GM12878 (cell line): ENCODE measurements at regions not wholly inside any gene's neighbourhood (a gene's known extent, or its start where the extent isn't known, plus 50 kb on each side); places are given as distances from the start of the nearest gene placed in this dataset.
A peak's percentile ranks its signal among the peaks of the same experiment; 100 is the strongest.

ENCODE experiments used
- ATF7 ChIP-seq: fragments of 450-650 bp; IDR thresholded peaks from 2 replicates; pipeline ENCODE4 v1.6.1; 2016; ENCODE audit warnings: low read depth, mild to moderate bottlenecking
- BCL11A ChIP-seq: IDR thresholded peaks from 2 replicates; pipeline ENCODE4 v1.6.1; 2011; ENCODE audit warnings: low read depth, low read length
- CBX5 ChIP-seq: sonication (generic); IDR thresholded peaks from 2 replicates; pipeline ENCODE4 v1.6.1; 2016; ENCODE audit warnings: low read depth, moderate library complexity, mild to moderate bottlenecking, inconsistent platforms
- CEBPB ChIP-seq, 2 experiments: fragments of 150-350 bp in 1 of 2; IDR thresholded peaks; 2 replicates each; pipeline ENCODE4 v1.6.1; 2012 to 2014; ENCODE audit warnings: low read depth in 2 of 2, low read length in 2 of 2, borderline replicate concordance in 1 of 2, inconsistent platforms in 1 of 2
- EP300 ChIP-seq, 2 experiments: fragments of 150-350 bp in 1 of 2; IDR thresholded peaks; 2 replicates each; pipeline ENCODE4 v1.6.1; 2011 to 2012; ENCODE audit warnings: low read depth in 2 of 2, low read length in 2 of 2, borderline replicate concordance in 1 of 2, improper control_type of control experiment in 1 of 2, inconsistent platforms in 1 of 2; ENCODE audit not compliant: control insufficient read depth in 1 of 2
- EZH2 ChIP-seq: IDR thresholded peaks from 2 replicates; pipeline ENCODE4 v1.6.1; 2012; ENCODE audit warnings: low read depth, mild to moderate bottlenecking, control low read depth, inconsistent platforms, low read length, borderline replicate concordance; ENCODE audit not compliant: control insufficient read depth
- HCFC1 ChIP-seq: fragments of 150-350 bp; IDR thresholded peaks from 2 replicates; pipeline ENCODE4 v1.6.1; 2014; ENCODE audit warnings: low read length
- HDAC6 ChIP-seq: fragments of 200-600 bp; sonication (generic); IDR thresholded peaks from one replicate; pipeline ENCODE4 v1.8.0; 2017; ENCODE audit warnings: antibody characterized with exemption; ENCODE audit not compliant: unreplicated experiment
- IKZF1 ChIP-seq: fragments of 450-650 bp; conservative IDR thresholded peaks from 2 replicates; pipeline ENCODE4 v1.6.1; 2017; ENCODE audit warnings: antibody characterized with exemption, mild to moderate bottlenecking
- IKZF2 ChIP-seq, 2 experiments: fragments of 450-650 bp; IDR thresholded peaks; 2 replicates each; pipeline ENCODE4 v1.6.1; 2017; ENCODE audit warnings: mild to moderate bottlenecking in 2 of 2, moderate library complexity in 2 of 2
- KAT2A ChIP-seq: conservative IDR thresholded peaks from 2 replicates; pipeline ENCODE4 v1.6.1; 2011; ENCODE audit warnings: low read depth, low read length; ENCODE audit not compliant: control insufficient read depth
- NRF1 ChIP-seq: conservative IDR thresholded peaks from 2 replicates; pipeline ENCODE4 v1.6.1; 2011; ENCODE audit warnings: mild to moderate bottlenecking, low read depth, low read length, improper control_type of control experiment
- RAD21 ChIP-seq: IDR thresholded peaks from 2 replicates; pipeline ENCODE4 v1.6.1; 2011; ENCODE audit warnings: mild to moderate bottlenecking, low read depth, low read length, moderate library complexity; ENCODE audit not compliant: insufficient read depth
- REST ChIP-seq: IDR thresholded peaks from 2 replicates; pipeline ENCODE4 v1.6.1; 2012; ENCODE audit warnings: mild to moderate bottlenecking, low read depth, low read length
- SIN3A ChIP-seq: IDR thresholded peaks from 2 replicates; pipeline ENCODE4 v1.6.1; 2012; ENCODE audit warnings: low read depth, low read length, improper control_type of control experiment
- SPI1 ChIP-seq: IDR thresholded peaks from 2 replicates; pipeline ENCODE4 v1.6.1; 2011; ENCODE audit warnings: low read depth, mild to moderate bottlenecking, low read length, moderate library complexity, borderline replicate concordance; ENCODE audit not compliant: insufficient read depth
- TCF3 ChIP-seq: IDR thresholded peaks from 2 replicates; pipeline ENCODE4 v1.6.1; 2012; ENCODE audit warnings: low read depth, mild to moderate bottlenecking, low read length, borderline replicate concordance; ENCODE audit not compliant: insufficient read depth
- TF ChIP-seq, protein P1 (sequence below), 3 experiments: IDR thresholded peaks in 2 of 3; conservative IDR thresholded peaks in 1 of 3; 2 replicates each; pipeline ENCODE4 v1.5.1; 2011; ENCODE audit warnings: low read depth in 3 of 3, low read length in 3 of 3, mild to moderate bottlenecking in 3 of 3, control low read depth in 2 of 3, moderate library complexity in 2 of 3, inconsistent platforms in 1 of 3, mixed read lengths in 1 of 3; ENCODE audit not compliant: control insufficient read depth in 2 of 3, insufficient read depth in 1 of 3; ENCODE audit errors: extremely low read depth in 1 of 3
- TF ChIP-seq, protein P2 (sequence below): fragments of 450-650 bp; formaldehyde crosslinking; IDR thresholded peaks from 2 replicates; pipeline ENCODE4 v1.4.0; 2022; ENCODE audit warnings: mild to moderate bottlenecking, moderate library complexity

- TF ChIP-seq REST (no peak), IKZF1 (0 out of 2 replicates have a peak, but pooled peaks have one; percentile 17), SPI1 (peak; percentile 91), HDAC6 (no peak), CBX5 (no peak), RAD21 (no peak), SIN3A (no peak), IKZF2 (IDR thresholded peaks at IDR 0.05) (0 out of 4 replicates have a peak, but pooled peaks of 1 of the 2 experiments have one; percentile 33), EP300 (IDR thresholded peaks at IDR 0.05; ENCODE audit: borderline replicate concordance in 1 of 2, control insufficient read depth in 1 of 2, low read depth in 2 of 2, low read length in 2 of 2) (0 out of 4 replicates have a peak, but pooled peaks of 1 of the 2 experiments have one; percentile 36), NRF1 (no peak), ATF7 (peak; percentile 60), HCFC1 (no peak), CEBPB (IDR thresholded peaks at IDR 0.05; ENCODE audit: borderline replicate concordance in 1 of 2, low read depth in 2 of 2, low read length in 2 of 2) (no peak), EZH2 (no peak), TCF3 (no peak), BCL11A (0 out of 2 replicates have a peak, but pooled peaks have one; percentile 13), KAT2A (no peak)
- TF ChIP-seq, protein P1, sequence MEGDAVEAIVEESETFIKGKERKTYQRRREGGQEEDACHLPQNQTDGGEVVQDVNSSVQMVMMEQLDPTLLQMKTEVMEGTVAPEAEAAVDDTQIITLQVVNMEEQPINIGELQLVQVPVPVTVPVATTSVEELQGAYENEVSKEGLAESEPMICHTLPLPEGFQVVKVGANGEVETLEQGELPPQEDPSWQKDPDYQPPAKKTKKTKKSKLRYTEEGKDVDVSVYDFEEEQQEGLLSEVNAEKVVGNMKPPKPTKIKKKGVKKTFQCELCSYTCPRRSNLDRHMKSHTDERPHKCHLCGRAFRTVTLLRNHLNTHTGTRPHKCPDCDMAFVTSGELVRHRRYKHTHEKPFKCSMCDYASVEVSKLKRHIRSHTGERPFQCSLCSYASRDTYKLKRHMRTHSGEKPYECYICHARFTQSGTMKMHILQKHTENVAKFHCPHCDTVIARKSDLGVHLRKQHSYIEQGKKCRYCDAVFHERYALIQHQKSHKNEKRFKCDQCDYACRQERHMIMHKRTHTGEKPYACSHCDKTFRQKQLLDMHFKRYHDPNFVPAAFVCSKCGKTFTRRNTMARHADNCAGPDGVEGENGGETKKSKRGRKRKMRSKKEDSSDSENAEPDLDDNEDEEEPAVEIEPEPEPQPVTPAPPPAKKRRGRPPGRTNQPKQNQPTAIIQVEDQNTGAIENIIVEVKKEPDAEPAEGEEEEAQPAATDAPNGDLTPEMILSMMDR (IDR thresholded peaks at IDR 0.05 in 2 of 3, conservative IDR thresholded peaks at IDR 0.05 in 1 of 3; ENCODE audit: control insufficient read depth in 2 of 3, extremely low read depth in 1 of 3, insufficient read depth in 1 of 3, low read depth in 3 of 3, low read length in 3 of 3) = no peak
- TF ChIP-seq, protein P2, sequence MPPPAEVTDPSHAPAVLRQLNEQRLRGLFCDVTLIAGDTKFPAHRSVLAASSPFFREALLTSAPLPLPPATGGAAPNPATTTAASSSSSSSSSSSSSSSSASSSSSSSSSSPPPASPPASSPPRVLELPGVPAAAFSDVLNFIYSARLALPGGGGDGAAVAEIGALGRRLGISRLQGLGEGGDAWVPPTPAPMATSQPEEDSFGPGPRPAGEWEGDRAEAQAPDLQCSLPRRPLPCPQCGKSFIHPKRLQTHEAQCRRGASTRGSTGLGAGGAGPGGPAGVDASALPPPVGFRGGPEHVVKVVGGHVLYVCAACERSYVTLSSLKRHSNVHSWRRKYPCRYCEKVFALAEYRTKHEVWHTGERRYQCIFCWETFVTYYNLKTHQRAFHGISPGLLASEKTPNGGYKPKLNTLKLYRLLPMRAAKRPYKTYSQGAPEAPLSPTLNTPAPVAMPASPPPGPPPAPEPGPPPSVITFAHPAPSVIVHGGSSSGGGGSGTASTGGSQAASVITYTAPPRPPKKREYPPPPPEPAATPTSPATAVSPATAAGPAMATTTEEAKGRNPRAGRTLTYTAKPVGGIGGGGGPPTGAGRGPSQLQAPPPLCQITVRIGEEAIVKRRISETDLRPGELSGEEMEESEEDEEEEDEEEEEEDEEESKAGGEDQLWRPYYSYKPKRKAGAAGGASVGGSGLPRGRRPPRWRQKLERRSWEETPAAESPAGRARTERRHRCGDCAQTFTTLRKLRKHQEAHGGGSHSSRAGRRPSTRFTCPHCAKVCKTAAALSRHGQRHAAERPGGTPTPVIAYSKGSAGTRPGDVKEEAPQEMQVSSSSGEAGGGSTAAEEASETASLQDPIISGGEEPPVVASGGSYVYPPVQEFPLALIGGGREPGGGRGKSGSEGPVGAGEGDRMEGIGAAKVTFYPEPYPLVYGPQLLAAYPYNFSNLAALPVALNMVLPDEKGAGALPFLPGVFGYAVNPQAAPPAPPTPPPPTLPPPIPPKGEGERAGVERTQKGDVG (CRISPR knock-in tag) = no peak
- TF ChIP-seq, all 136 proteins: peak for 8
Measured at GRCh38 chr12:16675438-16675837, 69.5 kb upstream of the LMO3 start (continued).
